GM06990 (cell line): ENCODE measurements at regions not wholly inside any gene's neighbourhood (a gene's known extent, or its start where the extent isn't known, plus 50 kb on each side); places are given as distances from the start of the nearest gene placed in this dataset.
"Not testable (repeated sequence)": the region's sequence is repeated elsewhere in the genome, so short reads cannot be mapped to it uniquely, and the experiment has no call there.

ENCODE experiments used
- DNase-seq: peaks from one replicate; pipeline ENCODE4 v3.0.0-alpha.2; 2011; ENCODE audit not compliant: insufficient read length; ENCODE audit errors: extremely low read depth
- H3K27me3 ChIP-seq: replicated peaks from 2 replicates; pipeline ENCODE4 v1.6.0; 2011; ENCODE audit warnings: low read length; ENCODE audit not compliant: control insufficient read depth, insufficient read depth
- H3K36me3 ChIP-seq: 2 replicates; pipeline ENCODE4 v1.5.1; 2011; ENCODE audit warnings: low read length; ENCODE audit not compliant: control insufficient read depth, insufficient read depth
- H3K4me3 ChIP-seq: replicated peaks from 2 replicates; pipeline ENCODE4 v1.5.1; 2011; ENCODE audit warnings: low read depth, mild to moderate bottlenecking, control low read depth, low read length
- CTCF ChIP-seq: IDR thresholded peaks from 2 replicates; pipeline ENCODE4 v1.5.1; 2011; ENCODE audit warnings: low read length, control low read depth, mild to moderate bottlenecking, inconsistent platforms; ENCODE audit not compliant: insufficient read depth, poor library complexity, severe bottlenecking

GRCh38 chr1:213796525-213796924, 191.2 kb upstream of the PROX1 start:
- no peaks in the 10 kb centered on the region for H3K36me3 ChIP-seq
- DNase-seq = no peak
- no peaks in the 10 kb centered on the region; the same call in 1 of the 2 replicates for H3K27me3 ChIP-seq
- H3K4me3 ChIP-seq = no peak overlapping the region
- no peak for TF ChIP-seq CTCF

- H3K4me3 ChIP-seq, H3K36me3 ChIP-seq, H3K27me3 ChIP-seq, DNase-seq: not testable (repeated sequence)
Measured at GRCh38 chr1:213808288-213808687, 179.5 kb upstream of the PROX1 start.

DNA sequence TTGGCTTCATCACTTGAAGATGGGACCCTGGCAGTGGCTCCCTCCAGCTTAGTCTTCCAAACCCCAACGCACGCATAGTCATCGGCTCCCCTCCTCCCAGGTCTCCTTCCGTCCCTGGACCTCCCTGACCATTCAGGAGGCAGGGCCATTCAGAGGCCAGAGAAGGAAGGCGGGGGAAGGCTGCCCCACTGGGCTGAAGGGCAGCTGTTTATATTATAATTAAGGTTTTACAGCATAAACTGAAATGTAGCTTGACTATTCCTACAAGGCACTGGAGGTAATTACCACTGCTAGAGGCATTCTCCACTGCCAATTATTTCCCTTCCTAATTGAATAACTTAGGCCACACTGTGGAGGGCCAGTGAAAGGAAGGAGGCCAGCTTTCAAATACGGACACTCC, 170.6 kb upstream of the PROX1 start:
- Histone ChIP-seq H3K36me3 (no peaks in the 10 kb centered on the region), H3K4me3 (no peak overlapping the region), H3K27me3 (no peaks in the 10 kb centered on the region)
- DNase-seq = no peak
- TF ChIP-seq CTCF = no peak

- no peak for DNase-seq
- Histone ChIP-seq H3K36me3 (no peaks in the 10 kb centered on the region), H3K4me3 (no peak overlapping the region), H3K27me3 (no peaks in the 10 kb centered on the region)
- TF ChIP-seq CTCF = no peak
Measured at GRCh38 chr1:213820362-213821149, 167.2 kb upstream of the PROX1 start.

DNA sequence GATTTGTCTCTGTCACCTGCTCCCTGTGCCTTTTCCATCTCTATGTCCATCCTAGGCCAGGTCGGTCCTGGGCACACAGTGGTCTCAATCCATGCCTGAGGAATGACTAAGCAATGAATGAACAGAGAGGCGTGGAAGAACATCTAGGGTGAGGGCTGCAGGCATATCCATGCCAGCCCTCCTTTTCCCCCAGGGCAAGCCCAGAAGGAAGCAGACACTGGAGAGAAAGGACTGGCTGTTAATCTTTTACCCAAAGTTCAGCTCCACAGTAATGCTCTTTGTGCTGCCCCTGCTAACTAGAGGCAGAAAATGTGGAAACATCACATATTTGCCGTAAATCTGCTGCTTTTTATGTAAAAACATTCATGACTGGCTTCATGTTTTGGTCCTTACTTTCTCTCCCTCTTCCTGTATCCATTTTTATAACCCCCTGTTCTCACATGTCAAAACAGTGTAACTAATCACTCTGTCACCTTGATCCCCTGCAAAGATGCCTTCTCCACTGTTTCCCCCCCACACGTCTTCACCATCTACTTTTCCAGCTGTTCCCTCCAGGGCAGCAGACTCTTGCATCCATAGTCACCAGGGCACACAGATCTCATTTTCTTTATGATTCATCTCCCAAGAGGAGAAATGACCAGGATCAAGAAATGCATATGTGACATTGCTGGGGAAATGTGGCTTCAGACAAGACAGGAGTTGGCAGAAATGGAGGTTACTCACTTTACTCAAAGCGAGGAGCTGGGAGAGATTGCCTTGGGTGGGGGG, 166.4 kb upstream of the PROX1 start:
- Histone ChIP-seq H3K36me3 (no peaks in the 10 kb centered on the region), H3K27me3 (no peaks in the 10 kb centered on the region), H3K4me3 (no peak overlapping the region)
- no peak for DNase-seq
- no peak for TF ChIP-seq CTCF

GRCh38 chr1:213821943-213822334, 165.8 kb upstream of the PROX1 start:
- H3K27me3 ChIP-seq = no peaks in the 10 kb centered on the region
- no peak for DNase-seq
- no peaks in the 10 kb centered on the region for H3K36me3 ChIP-seq
- no peak overlapping the region for H3K4me3 ChIP-seq
- TF ChIP-seq CTCF = no peak
